OCI-LY3 (cell line): ENCODE measurements at regions not wholly inside any gene's neighbourhood (a gene's known extent, or its start where the extent isn't known, plus 50 kb on each side); places are given as distances from the start of the nearest gene placed in this dataset.

Experiments
- CTCF ChIP-seq: fragments of 200-600, 300-600 bp; sonication (generic); IDR thresholded peaks from 2 replicates; pipeline ENCODE4 v1.5.1; 2014; ENCODE audit warnings: antibody characterized with exemption, low read length, low read depth
- EZH2phosphoT487 ChIP-seq: fragments of 200-600 bp; shearing (Covaris generic); IDR thresholded peaks from 2 replicates; pipeline ENCODE4 v1.6.1; 2018; ENCODE audit warnings: antibody characterized with exemption, mixed run types, low read depth

GRCh38 chr7:45415265-45415664 lies 158.9 kb upstream of the ADCY1 start:
- TF ChIP-seq CTCF: no peak
- no peak for TF ChIP-seq EZH2phosphoT487
